ENCODE measurements at regions not wholly inside any gene's neighbourhood (a gene's known extent, or its start where the extent isn't known, plus 50 kb on each side); places are given as distances from the start of the nearest gene placed in this dataset.
"Not testable (repeated sequence)": the region's sequence is repeated elsewhere in the genome, so short reads cannot be mapped to it uniquely, and the experiment has no call there.

DNA sequence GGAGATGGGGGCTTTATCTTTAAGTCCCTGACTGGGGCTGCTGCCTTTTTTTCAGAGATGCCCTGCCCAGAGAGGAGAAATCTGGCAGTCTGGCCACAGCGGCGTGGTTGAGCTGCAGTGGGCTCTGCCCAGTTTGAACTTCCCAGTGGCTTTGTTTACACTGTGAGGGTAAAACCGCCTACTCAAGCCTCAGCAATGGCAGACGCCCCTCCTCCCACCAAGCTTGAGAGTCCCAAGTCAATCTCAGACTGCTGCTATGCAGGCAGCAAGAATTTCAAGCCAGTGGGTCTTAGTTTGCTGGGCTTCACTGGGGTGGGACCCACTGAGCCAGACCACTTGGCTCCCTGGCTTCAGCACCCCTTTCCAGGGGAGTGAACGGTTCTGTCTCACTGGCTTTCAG lies 76.4 kb upstream of the DNAJC1 start:
- TF ChIP-seq, protein P1, sequence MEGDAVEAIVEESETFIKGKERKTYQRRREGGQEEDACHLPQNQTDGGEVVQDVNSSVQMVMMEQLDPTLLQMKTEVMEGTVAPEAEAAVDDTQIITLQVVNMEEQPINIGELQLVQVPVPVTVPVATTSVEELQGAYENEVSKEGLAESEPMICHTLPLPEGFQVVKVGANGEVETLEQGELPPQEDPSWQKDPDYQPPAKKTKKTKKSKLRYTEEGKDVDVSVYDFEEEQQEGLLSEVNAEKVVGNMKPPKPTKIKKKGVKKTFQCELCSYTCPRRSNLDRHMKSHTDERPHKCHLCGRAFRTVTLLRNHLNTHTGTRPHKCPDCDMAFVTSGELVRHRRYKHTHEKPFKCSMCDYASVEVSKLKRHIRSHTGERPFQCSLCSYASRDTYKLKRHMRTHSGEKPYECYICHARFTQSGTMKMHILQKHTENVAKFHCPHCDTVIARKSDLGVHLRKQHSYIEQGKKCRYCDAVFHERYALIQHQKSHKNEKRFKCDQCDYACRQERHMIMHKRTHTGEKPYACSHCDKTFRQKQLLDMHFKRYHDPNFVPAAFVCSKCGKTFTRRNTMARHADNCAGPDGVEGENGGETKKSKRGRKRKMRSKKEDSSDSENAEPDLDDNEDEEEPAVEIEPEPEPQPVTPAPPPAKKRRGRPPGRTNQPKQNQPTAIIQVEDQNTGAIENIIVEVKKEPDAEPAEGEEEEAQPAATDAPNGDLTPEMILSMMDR (IDR thresholded peaks at IDR 0.05 in 2 of 3, conservative IDR thresholded peaks at IDR 0.05 in 1 of 3; ENCODE audit: borderline replicate concordance in 1 of 3, insufficient read depth in 1 of 3, low read depth in 2 of 3, low read length in 2 of 3) = not testable (repeated sequence)
- TF ChIP-seq SRF (IDR thresholded peaks at IDR 0.05; ENCODE audit: low read depth); POLR2A (IDR thresholded peaks at IDR 0.05; ENCODE audit: borderline replicate concordance, extremely low read depth, insufficient read depth, insufficient read length); POLR2AphosphoS5 (IDR thresholded peaks at IDR 0.05; ENCODE audit: low read depth, low read length); ZFX (IDR thresholded peaks at IDR 0.05); ZNF274 (IDR thresholded peaks at IDR 0.05; ENCODE audit: low read depth, low read length); JUND (IDR thresholded peaks at IDR 0.05); EZH2 (IDR thresholded peaks at IDR 0.05): not testable (repeated sequence)
- TF ChIP-seq, protein P2, sequence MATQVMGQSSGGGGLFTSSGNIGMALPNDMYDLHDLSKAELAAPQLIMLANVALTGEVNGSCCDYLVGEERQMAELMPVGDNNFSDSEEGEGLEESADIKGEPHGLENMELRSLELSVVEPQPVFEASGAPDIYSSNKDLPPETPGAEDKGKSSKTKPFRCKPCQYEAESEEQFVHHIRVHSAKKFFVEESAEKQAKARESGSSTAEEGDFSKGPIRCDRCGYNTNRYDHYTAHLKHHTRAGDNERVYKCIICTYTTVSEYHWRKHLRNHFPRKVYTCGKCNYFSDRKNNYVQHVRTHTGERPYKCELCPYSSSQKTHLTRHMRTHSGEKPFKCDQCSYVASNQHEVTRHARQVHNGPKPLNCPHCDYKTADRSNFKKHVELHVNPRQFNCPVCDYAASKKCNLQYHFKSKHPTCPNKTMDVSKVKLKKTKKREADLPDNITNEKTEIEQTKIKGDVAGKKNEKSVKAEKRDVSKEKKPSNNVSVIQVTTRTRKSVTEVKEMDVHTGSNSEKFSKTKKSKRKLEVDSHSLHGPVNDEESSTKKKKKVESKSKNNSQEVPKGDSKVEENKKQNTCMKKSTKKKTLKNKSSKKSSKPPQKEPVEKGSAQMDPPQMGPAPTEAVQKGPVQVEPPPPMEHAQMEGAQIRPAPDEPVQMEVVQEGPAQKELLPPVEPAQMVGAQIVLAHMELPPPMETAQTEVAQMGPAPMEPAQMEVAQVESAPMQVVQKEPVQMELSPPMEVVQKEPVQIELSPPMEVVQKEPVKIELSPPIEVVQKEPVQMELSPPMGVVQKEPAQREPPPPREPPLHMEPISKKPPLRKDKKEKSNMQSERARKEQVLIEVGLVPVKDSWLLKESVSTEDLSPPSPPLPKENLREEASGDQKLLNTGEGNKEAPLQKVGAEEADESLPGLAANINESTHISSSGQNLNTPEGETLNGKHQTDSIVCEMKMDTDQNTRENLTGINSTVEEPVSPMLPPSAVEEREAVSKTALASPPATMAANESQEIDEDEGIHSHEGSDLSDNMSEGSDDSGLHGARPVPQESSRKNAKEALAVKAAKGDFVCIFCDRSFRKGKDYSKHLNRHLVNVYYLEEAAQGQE (IDR thresholded peaks at IDR 0.05; ENCODE audit: low read depth) = not testable (repeated sequence)
